H9 (cell line): ENCODE measurements at regions not wholly inside any gene's neighbourhood (a gene's known extent, or its start where the extent isn't known, plus 50 kb on each side); places are given as distances from the start of the nearest gene placed in this dataset.

ENCODE experiments used
- DNase-seq: peaks from one replicate; pipeline ENCODE4 v3.0.0-alpha.2; 2017
- H2AFZ ChIP-seq: one replicate; pipeline ENCODE4 v1.6.1; 2013; ENCODE audit warnings: mild to moderate bottlenecking, low read length, control low read depth, moderate library complexity
- H2AK5ac ChIP-seq: 2 replicates; pipeline ENCODE4 v1.6.1; 2013; ENCODE audit warnings: low read length, control low read depth, mixed read lengths; ENCODE audit not compliant: insufficient read length
- H2BK120ac ChIP-seq: one replicate; pipeline ENCODE4 v1.6.1; 2013; ENCODE audit warnings: low read depth, mild to moderate bottlenecking, low read length, control low read depth, inconsistent platforms; ENCODE audit not compliant: poor library complexity, severe bottlenecking
- H2BK12ac ChIP-seq: 2 replicates; pipeline ENCODE4 v1.6.1; 2013; ENCODE audit warnings: low read length, control low read depth, mixed read lengths, low read depth; ENCODE audit not compliant: insufficient read length
- H2BK15ac ChIP-seq: 2 replicates; pipeline ENCODE4 v1.6.1; 2013; ENCODE audit warnings: low read depth, low read length, control low read depth
- H2BK20ac ChIP-seq: one replicate; pipeline ENCODE4 v1.6.1; 2013; ENCODE audit warnings: low read depth, mild to moderate bottlenecking, low read length, control low read depth, inconsistent platforms; ENCODE audit not compliant: poor library complexity, severe bottlenecking
- H2BK5ac ChIP-seq: 2 replicates; pipeline ENCODE4 v1.6.1; 2013; ENCODE audit warnings: low read length, control low read depth, mixed read lengths; ENCODE audit not compliant: insufficient read length
- H3K14ac ChIP-seq: 2 replicates; pipeline ENCODE4 v1.6.1; 2013; ENCODE audit warnings: low read length, control low read depth; ENCODE audit not compliant: insufficient read depth
- H3K18ac ChIP-seq: 2 replicates; pipeline ENCODE4 v1.6.1; 2013; ENCODE audit warnings: low read depth, mild to moderate bottlenecking, mixed read lengths, low read length, control low read depth; ENCODE audit not compliant: insufficient read length
- H3K23ac ChIP-seq: 2 replicates; pipeline ENCODE4 v1.6.1; 2013; ENCODE audit warnings: low read length, control low read depth, mixed read lengths, low read depth; ENCODE audit not compliant: insufficient read length
- H3K23me2 ChIP-seq: 2 replicates; pipeline ENCODE4 v1.6.1; 2013; ENCODE audit warnings: low read depth, mild to moderate bottlenecking, mixed read lengths, low read length, control low read depth; ENCODE audit not compliant: insufficient read length, poor library complexity, severe bottlenecking
- H3K27ac ChIP-seq: 2 replicates; pipeline ENCODE4 v1.5.1; 2013; ENCODE audit warnings: low read length, control low read depth, mixed read lengths, low read depth; ENCODE audit not compliant: insufficient read length
- H3K27me3 ChIP-seq: 2 replicates; pipeline ENCODE4 v1.6.1; 2013; ENCODE audit warnings: low read length, control low read depth, inconsistent platforms; ENCODE audit not compliant: insufficient read depth
- H3K4ac ChIP-seq: 2 replicates; pipeline ENCODE4 v1.6.1; 2013; ENCODE audit warnings: low read depth, mild to moderate bottlenecking, control low read depth, inconsistent platforms, low read length, moderate library complexity
- H3K4me1 ChIP-seq: 2 replicates; pipeline ENCODE4 v1.6.1; 2013; ENCODE audit warnings: low read length, control low read depth, inconsistent platforms; ENCODE audit not compliant: insufficient read depth
- H3K4me2 ChIP-seq: 2 replicates; pipeline ENCODE4 v1.6.1; 2013; ENCODE audit warnings: low read length, control low read depth, mixed read lengths; ENCODE audit not compliant: insufficient read length, insufficient read depth
- H3K56ac ChIP-seq: 2 replicates; pipeline ENCODE4 v1.6.1; 2013; ENCODE audit warnings: low read depth, mild to moderate bottlenecking, mixed read lengths, low read length, control low read depth; ENCODE audit not compliant: insufficient read length
- H3K79me1 ChIP-seq: 2 replicates; pipeline ENCODE4 v1.6.1; 2013; ENCODE audit warnings: low read depth, mild to moderate bottlenecking, moderate library complexity, low read length, control low read depth, inconsistent platforms; ENCODE audit not compliant: insufficient read depth, poor library complexity, severe bottlenecking
- H3K79me2 ChIP-seq: 2 replicates; pipeline ENCODE4 v1.6.1; 2013; ENCODE audit warnings: low read length, control low read depth, inconsistent platforms; ENCODE audit not compliant: insufficient read depth
- H3K9ac ChIP-seq: 2 replicates; pipeline ENCODE4 v1.6.1; 2013; ENCODE audit warnings: low read length, control low read depth, mixed read lengths; ENCODE audit not compliant: insufficient read length; ENCODE audit errors: extremely low read depth
- H3K9me3 ChIP-seq: one replicate; pipeline ENCODE4 v1.6.1; 2013; ENCODE audit warnings: low read depth, low read length, inconsistent platforms; ENCODE audit not compliant: control insufficient read depth
- H3T11ph ChIP-seq: one replicate; pipeline ENCODE4 v1.6.1; 2013; ENCODE audit warnings: mild to moderate bottlenecking, low read length, control low read depth, inconsistent platforms
- H4K20me1 ChIP-seq: one replicate; pipeline ENCODE4 v1.6.1; 2013; ENCODE audit not compliant: control insufficient read depth, insufficient read length, insufficient read depth
- H4K5ac ChIP-seq: 2 replicates; pipeline ENCODE4 v1.6.1; 2013; ENCODE audit warnings: low read depth, mild to moderate bottlenecking, mixed read lengths, low read length, control low read depth; ENCODE audit not compliant: insufficient read length
- H4K8ac ChIP-seq: replicated peaks from 2 replicates; pipeline ENCODE4 v1.6.1; 2013; ENCODE audit warnings: low read length, control low read depth, mixed read lengths, low read depth; ENCODE audit not compliant: insufficient read length
- H4K91ac ChIP-seq: 2 replicates; pipeline ENCODE4 v1.6.1; 2013; ENCODE audit warnings: low read depth, mild to moderate bottlenecking, moderate library complexity, mixed read lengths, low read length, control low read depth; ENCODE audit not compliant: insufficient read length
- H3K27ac Mint-ChIP-seq, 3 experiments: 2 replicates in 2 of 3; 3 replicates in 1 of 3; pipeline ENCODE4 v1.8.0; 2020 to 2021; ENCODE audit warnings: mixed read lengths in 3 of 3, mild to moderate bottlenecking in 1 of 3, moderate library complexity in 1 of 3
- H3K27me3 Mint-ChIP-seq: 2 replicates; pipeline ENCODE4 v1.8.0; 2021; ENCODE audit warnings: low read depth, mild to moderate bottlenecking, moderate library complexity, mixed read lengths
- H3K36me3 Mint-ChIP-seq, 3 experiments: 2 replicates in 2 of 3; 3 replicates in 1 of 3; pipeline ENCODE4 v1.8.0; 2020 to 2021; ENCODE audit warnings: low read depth in 3 of 3, mixed read lengths in 3 of 3; ENCODE audit not compliant: insufficient read depth in 1 of 3
- H3K4me1 Mint-ChIP-seq, 2 experiments: 2 replicates each; pipeline ENCODE4 v1.8.0; 2020; ENCODE audit warnings: mixed read lengths in 2 of 2
- H3K4me3 Mint-ChIP-seq, 2 experiments: 2 replicates in 1 of 2; 3 replicates in 1 of 2; pipeline ENCODE4 v1.8.0; 2020 to 2021; ENCODE audit warnings: mild to moderate bottlenecking in 2 of 2, mixed read lengths in 2 of 2, moderate library complexity in 1 of 2
- H3K9me3 Mint-ChIP-seq, 2 experiments: 2 replicates in 1 of 2; 3 replicates in 1 of 2; pipeline ENCODE4 v1.8.0; 2020; ENCODE audit warnings: mild to moderate bottlenecking in 2 of 2, mixed read lengths in 2 of 2, moderate library complexity in 1 of 2
- CTCF ChIP-seq: fragments of 200-600 bp; sonication (generic); conservative IDR thresholded peaks from 3 replicates; pipeline ENCODE4 v1.8.0; 2021; ENCODE audit warnings: antibody characterized with exemption, mild to moderate bottlenecking
- WGBS: extraction: QIAGEN DNeasy Blood & Tissue Kit; methylation state at CpG from one replicate; pipeline ENCODE4 v1.1.7; 2013; ENCODE audit warnings: missing lambda C conversion rate, low lambda C conversion rate, mixed read lengths; ENCODE audit not compliant: insufficient read length; ENCODE audit errors: extremely low coverage; 5-methylcytosine and 5-hydroxymethylcytosine counted together

GRCh38 chr18:6621437-6621836 is 108.1 kb upstream of the ARHGAP28 start:
- no peak overlapping the region for H3K4me3 Mint-ChIP-seq
- Histone ChIP-seq H3K4me2 (no peak overlapping the region), H4K20me1 (no peaks in the 10 kb centered on the region), H2AFZ (no peak overlapping the region), H3K56ac (no peak overlapping the region), H3K27me3 (no peaks in the 10 kb centered on the region), H2AK5ac (no peak overlapping the region), H3K4ac (no peak overlapping the region), H4K8ac (no peak overlapping the region), H3K9ac (no peak overlapping the region), H3K27ac (no peak overlapping the region), H3K14ac (no peak overlapping the region), H2BK120ac (no peak overlapping the region), H3K4me1 (no peaks in the 10 kb centered on the region), H2BK15ac (no peak overlapping the region), H2BK20ac (no peak overlapping the region), H3K79me2 (no peaks in the 10 kb centered on the region), H3K23ac (no peak overlapping the region), H3T11ph (no peak overlapping the region), H3K79me1 (no peaks in the 10 kb centered on the region), H3K23me2 (no peaks in the 10 kb centered on the region), H4K91ac (no peak overlapping the region), H3K18ac (no peak overlapping the region), H4K5ac (no peak overlapping the region), H3K9me3 (no peaks in the 10 kb centered on the region), H2BK12ac (no peak overlapping the region), H2BK5ac (no peak overlapping the region)
- WGBS = no CpG with 5 or more reads among the region's 4 CpGs
- TF ChIP-seq CTCF = no peak
- H3K36me3 Mint-ChIP-seq = no peaks in the 10 kb centered on the region; a peak in 2 of 7 replicates
- peaks cover 0 to 4% of the 10 kb centered on the region in 2 experiments; a peak in 3 of 5 replicates for H3K9me3 Mint-ChIP-seq
- peaks cover 9 to 15% of the 10 kb centered on the region in 2 experiments for H3K4me1 Mint-ChIP-seq
- no peaks in the 10 kb centered on the region for H3K27me3 Mint-ChIP-seq
- H3K27ac Mint-ChIP-seq = no peak overlapping the region
- DNase-seq = no peak
